ENCODE measurements at regions not wholly inside any gene's neighbourhood (a gene's known extent, or its start where the extent isn't known, plus 50 kb on each side); places are given as distances from the start of the nearest gene placed in this dataset.
"Not testable (repeated sequence)": the region's sequence is repeated elsewhere in the genome, so short reads cannot be mapped to it uniquely, and the experiment has no call there.

DNA sequence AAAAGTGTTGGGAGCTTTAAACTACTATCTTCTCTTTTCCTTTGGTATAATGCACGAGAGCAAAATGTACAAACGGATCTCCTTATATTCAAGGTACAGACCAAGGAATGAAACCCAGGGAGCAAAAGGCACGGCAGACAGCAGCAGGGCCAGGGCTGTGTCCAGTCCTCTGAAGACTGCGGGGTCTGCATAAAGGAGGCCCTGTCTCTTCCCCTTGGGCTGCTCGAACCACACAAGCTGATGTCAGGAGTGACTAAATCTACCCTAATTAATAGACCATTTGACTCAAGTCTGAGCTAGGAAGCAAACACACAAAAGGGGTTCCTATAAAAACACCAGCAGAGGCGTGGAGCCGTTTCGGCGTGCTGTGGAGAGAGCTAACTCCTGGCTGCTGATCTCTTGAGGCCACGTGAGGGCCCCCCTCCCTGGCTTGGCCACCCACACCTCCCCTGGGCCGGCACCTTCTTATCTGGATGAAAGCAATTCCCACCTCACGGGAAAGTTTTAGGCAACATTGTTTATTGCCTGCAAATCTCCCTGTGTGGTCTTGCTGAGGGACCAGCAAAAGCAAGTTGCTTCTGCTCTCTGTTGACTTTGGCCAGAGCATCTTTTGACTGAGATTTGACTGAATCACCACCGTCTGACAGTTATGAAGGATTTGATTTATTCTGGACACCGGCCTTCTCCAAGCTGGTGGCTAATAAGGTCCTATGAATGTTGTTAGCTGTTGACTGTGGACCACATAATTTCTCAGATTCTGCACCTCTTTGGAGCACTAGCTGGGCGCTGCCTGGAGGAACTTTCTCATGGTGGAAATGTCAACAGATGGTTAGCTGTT, 183.5 kb downstream of the LMLN start:
- H3K36me3 ChIP-seq (ENCODE audit: insufficient read depth, low read length); H3K27ac ChIP-seq (ENCODE audit: low read length); H3K4me2 ChIP-seq (ENCODE audit: low read length): not testable (repeated sequence)

GRCh38 chr3:198145231-198145784, 185.3 kb downstream of the LMLN start:
- H3K36me3 ChIP-seq (ENCODE audit: insufficient read depth, low read length); H3K4me2 ChIP-seq (ENCODE audit: low read length); H3K4me3 ChIP-seq (ENCODE audit: low read length); H3K27ac ChIP-seq (ENCODE audit: low read length); H2AFZ ChIP-seq (ENCODE audit: low read depth, low read length); H3K9ac ChIP-seq (ENCODE audit: low read length); H3K9me3 ChIP-seq (ENCODE audit: low read length); H3K9me2 ChIP-seq (ENCODE audit: insufficient read depth, low read length); H3K27me3 ChIP-seq (ENCODE audit: insufficient read depth, low read depth, low read length); H3F3A ChIP-seq (ENCODE audit: insufficient read depth, low read length, poor library complexity, severe bottlenecking); H4K20me1 ChIP-seq (ENCODE audit: insufficient read depth); H3K79me2 ChIP-seq (replicated peaks; ENCODE audit: insufficient read depth, low read length): not testable (repeated sequence)

More for the DNA sequence above, 183.5 kb downstream of the LMLN start:
- H2AFZ ChIP-seq (ENCODE audit: low read depth, low read length); H4K20me1 ChIP-seq (ENCODE audit: insufficient read depth); H3K9me3 ChIP-seq (ENCODE audit: low read length); H3K4me3 ChIP-seq (ENCODE audit: low read length); H3K79me2 ChIP-seq (replicated peaks; ENCODE audit: insufficient read depth, low read length); H3K27me3 ChIP-seq (ENCODE audit: insufficient read depth, low read depth, low read length); H3K9ac ChIP-seq (ENCODE audit: low read length); H3K9me2 ChIP-seq (ENCODE audit: insufficient read depth, low read length); H3F3A ChIP-seq (ENCODE audit: insufficient read depth, low read length, poor library complexity, severe bottlenecking): not testable (repeated sequence)

DNA sequence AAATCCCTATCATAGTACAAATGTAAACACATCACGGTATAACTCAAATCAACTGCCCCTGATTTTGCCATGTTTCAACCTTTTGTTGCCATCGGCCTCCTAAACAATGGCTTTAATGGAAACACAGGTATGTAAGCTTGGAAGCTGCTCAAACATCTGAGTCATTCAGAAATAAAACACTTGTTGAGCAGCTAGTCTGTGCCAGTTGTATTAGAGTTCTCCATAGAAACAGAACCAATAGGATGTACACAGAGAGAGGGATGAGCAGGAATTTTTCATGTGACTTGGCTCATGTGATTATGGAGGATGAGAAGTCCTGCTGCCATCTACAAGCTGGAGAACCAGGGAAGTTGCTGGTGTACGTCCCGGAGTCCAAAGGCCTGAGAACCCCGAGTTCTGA, 186.1 kb downstream of the LMLN start:
- not testable (repeated sequence) for H3K4me3 ChIP-seq (ENCODE audit: low read length); H3K9me2 ChIP-seq (ENCODE audit: insufficient read depth, low read length); H4K20me1 ChIP-seq (ENCODE audit: insufficient read depth); H3K27me3 ChIP-seq (ENCODE audit: insufficient read depth, low read depth, low read length); H3K4me2 ChIP-seq (ENCODE audit: low read length); H3F3A ChIP-seq (ENCODE audit: insufficient read depth, low read length, poor library complexity, severe bottlenecking); H2AFZ ChIP-seq (ENCODE audit: low read depth, low read length); H3K9ac ChIP-seq (ENCODE audit: low read length); H3K9me3 ChIP-seq (ENCODE audit: low read length); H3K79me2 ChIP-seq (replicated peaks; ENCODE audit: insufficient read depth, low read length); H3K27ac ChIP-seq (ENCODE audit: low read length); H3K36me3 ChIP-seq (ENCODE audit: insufficient read depth, low read length)

DNA sequence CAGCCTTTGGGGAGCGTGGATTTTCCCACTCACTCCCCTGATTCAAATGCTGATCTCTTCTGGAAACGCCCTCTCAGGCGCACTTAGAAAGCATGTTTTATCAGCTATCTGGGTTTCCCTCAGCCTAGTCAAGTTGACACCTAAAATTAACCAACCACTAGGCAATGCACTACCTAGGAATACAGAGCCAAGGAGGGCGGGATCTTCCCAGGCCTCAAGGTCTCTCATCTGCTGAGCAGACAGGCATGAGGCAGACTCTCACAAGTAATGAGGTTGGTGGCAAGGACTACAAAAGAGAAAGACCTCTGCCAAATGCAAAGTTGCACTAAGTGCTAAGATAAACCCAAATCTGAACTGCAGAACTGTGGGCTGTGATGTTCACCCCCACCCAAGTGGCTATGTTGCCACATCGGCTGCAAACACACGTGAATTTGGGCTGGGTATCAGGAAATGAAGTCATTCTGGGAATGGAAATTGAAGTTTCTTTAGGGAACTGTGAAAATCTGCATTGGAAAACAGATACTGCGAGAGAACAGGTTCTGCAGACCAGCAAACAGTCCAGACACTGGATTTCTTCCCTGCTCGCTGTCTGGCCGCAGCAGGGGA, 186.6 kb downstream of the LMLN start:
- H2AFZ ChIP-seq (ENCODE audit: low read depth, low read length); H3K9me2 ChIP-seq (ENCODE audit: insufficient read depth, low read length); H3K27me3 ChIP-seq (ENCODE audit: insufficient read depth, low read depth, low read length); H3K4me2 ChIP-seq (ENCODE audit: low read length); H3F3A ChIP-seq (ENCODE audit: insufficient read depth, low read length, poor library complexity, severe bottlenecking); H4K20me1 ChIP-seq (ENCODE audit: insufficient read depth); H3K27ac ChIP-seq (ENCODE audit: low read length); H3K4me3 ChIP-seq (ENCODE audit: low read length); H3K36me3 ChIP-seq (ENCODE audit: insufficient read depth, low read length); H3K9me3 ChIP-seq (ENCODE audit: low read length); H3K9ac ChIP-seq (ENCODE audit: low read length); H3K79me2 ChIP-seq (replicated peaks; ENCODE audit: insufficient read depth, low read length): not testable (repeated sequence)

- H3K36me3 ChIP-seq (ENCODE audit: insufficient read depth, low read length); H3K4me3 ChIP-seq (ENCODE audit: low read length); H3K27ac ChIP-seq (ENCODE audit: low read length); H2AFZ ChIP-seq (ENCODE audit: low read depth, low read length); H3K9ac ChIP-seq (ENCODE audit: low read length); H3K9me3 ChIP-seq (ENCODE audit: low read length); H3K9me2 ChIP-seq (ENCODE audit: insufficient read depth, low read length); H4K20me1 ChIP-seq (ENCODE audit: insufficient read depth); H3K27me3 ChIP-seq (ENCODE audit: insufficient read depth, low read depth, low read length); H3K79me2 ChIP-seq (replicated peaks; ENCODE audit: insufficient read depth, low read length); H3K4me2 ChIP-seq (ENCODE audit: low read length); H3F3A ChIP-seq (ENCODE audit: insufficient read depth, low read length, poor library complexity, severe bottlenecking): not testable (repeated sequence)
Observed at GRCh38 chr3:198147213-198147612, 187.2 kb downstream of the LMLN start.

Data from neural cell (in vitro differentiated cells).